HG03354 (cell line): ENCODE measurements at regions not wholly inside any gene's neighbourhood (a gene's known extent, or its start where the extent isn't known, plus 50 kb on each side); places are given as distances from the start of the nearest gene placed in this dataset.

Source experiments
- ATAC-seq: cut with Tn5 transposase; IDR thresholded peaks from one replicate; pipeline ENCODE4 v1.9.1; 2021; ENCODE audit warnings: mild to moderate bottlenecking; ENCODE audit not compliant: unreplicated experiment, poor library complexity, severe bottlenecking

DNA sequence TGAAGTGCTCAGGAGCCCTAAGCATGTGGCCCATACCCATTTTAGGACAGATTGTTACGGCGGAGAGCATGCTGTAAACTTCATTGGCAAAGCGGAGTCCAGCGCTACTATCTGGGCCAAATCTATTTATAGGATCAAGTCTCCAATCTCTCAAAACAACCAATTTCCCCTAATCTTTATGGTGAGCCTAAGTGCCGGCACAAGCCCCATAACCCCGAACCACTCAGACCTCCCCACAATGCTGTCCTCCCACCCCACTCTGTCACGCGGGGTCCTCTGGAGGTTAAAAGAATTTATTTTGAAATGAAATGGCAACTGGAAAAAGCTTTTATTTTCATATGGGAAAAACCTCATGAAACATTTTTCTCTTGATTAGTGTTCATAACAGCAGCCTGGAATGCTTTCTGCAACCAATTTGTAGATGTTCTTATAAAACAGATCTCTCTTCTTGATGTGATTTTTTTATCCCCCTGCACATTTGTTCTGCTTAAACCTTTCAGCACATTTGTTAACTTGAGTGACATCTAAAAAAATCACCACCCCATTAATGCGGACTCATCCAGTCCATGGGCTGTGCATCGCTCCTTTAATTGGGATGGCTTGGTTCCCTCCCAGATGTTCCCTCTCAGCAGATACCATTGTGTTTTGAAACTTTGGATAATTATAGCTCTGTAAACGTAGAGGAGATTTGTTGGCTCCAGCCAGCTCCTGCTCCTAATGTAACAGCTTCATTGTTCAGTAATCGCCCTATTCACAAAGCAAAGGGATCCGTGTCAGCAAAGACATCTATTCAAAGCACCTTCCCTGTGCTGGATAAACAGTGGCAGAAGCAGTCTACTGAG, 323.6 kb downstream of the CD83 start:
- ATAC-seq = no peak

DNA sequence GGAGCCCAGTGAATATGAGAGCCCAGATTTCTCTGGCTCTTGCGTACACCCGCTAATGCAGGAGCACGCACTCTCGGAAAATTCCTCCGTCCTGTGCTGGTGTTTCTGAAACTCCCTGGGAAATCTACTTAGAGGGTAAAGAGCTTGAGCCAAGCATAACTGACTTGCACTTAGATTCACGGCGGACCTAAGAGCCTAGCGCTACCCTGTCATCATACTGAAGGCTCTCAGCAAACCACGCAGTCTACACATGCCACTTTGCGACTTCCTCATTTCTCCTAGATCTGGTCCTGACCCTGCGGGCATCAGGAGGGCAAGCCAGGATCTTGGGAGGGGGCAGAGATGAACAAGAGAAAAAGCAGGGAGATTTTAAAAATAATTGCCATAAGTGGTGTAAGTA, 324.7 kb downstream of the CD83 start:
- no peak for ATAC-seq

DNA sequence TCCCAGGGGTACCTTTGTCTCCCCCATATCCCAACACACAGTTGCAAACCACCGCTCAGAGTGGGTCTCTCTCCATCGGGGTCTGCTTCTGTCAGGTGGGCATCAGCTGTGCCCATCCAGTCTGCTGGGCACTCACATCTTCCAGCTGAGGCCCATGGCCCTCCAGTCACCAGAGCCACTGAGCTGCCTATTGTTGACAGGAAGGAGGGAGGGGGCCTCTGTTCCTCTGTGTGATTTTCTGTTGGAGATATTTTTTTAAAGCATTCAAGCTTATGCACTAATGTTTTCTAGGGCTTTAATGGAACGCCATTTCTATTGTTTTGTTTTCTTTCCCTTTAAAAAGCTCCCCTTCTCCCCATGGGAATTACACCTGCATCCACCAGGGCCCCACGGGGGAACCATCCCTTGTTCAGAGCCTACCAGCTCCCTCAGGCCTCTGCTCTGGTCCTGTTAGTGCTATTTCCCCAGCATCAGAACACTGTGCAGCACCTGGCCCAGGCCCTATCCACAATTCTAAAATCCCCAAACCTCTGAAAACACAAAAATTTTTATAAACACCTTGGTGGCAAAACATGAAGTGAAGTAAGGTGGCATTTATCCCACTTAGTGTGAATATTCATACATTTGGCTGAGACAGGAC, 326.2 kb downstream of the CD83 start:
- ATAC-seq = no peak

DNA sequence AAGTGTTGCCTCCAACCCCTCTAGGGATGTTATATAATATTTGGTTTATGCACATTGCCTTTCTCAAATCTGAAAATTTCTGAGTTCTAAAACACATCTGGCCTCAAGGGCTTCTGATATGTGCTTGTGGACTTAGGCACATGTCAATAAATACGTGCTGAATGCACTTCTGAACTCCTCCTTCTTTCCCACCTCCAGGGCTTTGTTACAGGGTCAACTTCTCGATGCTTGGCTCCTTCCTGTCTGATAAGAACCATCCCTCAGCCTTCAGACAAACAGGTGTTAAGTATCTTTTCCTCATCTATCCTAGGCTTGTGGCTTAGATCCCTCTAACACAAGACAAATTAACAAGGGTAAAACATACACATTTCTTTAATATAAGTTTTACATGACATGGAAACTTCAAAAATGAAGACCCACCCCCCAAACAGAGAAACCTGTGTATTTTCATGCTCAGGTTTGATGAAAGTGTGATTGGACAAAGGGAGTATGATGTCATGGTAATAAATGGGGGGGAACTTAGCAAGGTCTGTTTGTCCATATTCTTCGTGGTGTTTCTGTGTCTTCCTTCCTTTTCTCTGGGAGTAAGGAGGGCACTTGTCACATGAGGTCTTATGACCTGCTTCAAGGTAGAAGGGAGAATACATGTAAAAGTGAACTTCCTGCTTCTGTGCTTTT, 326.9 kb downstream of the CD83 start:
- no peak for ATAC-seq

DNA sequence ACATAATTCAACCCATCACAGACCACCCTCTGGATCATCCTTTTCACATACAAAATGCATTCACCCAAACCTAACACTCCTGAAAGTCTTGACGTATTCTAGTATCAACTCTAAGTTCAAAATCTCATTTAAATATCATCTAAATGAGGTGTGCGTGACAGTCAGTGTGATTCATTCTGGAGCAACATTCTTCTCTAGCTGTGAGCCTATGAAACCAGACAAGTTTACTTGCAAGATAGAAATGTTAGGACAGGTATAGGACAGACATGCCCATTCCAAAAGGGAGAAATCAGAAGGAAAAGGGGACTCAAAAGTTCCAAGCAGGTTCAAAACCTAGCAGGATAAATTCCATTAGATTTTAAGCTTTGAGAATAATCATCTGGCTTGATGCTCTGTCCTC, 329.7 kb downstream of the CD83 start:
- ATAC-seq = no peak

DNA sequence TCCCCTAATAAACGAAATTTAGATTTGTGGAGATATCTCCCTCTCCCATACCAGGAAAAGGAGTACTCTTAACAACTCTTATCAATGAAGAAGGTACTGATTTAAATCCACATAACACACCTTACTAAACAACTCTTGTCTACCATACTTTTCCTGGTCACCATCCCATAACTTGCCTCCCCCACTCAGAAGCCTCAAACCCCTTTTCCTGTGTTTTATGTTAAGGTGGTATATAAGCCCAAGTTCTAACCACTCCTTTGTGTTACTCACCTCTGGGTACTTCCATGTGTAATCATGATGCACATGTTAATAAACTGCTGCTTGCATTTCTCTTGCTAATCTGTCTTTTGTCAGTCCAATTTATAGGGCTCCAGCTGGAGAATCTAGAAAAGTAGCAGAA, 330.7 kb downstream of the CD83 start:
- no peak for ATAC-seq

DNA sequence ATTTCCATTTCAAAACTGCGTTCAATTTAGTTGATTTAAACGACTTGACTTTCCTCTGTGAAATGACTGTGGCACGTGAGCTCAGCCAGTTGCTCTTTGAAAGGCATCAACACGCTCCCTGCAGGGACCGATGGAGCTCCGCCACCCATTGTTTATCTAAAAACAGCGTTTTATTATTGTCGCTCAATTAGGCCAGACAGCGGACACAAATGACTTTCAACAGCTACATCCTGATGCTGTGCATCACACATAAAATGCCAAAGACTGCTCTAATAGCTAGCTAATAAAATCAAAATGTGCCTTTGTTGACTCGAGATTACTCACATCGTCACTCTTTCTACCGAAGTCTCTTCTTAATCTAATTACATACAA, 332.5 kb downstream of the CD83 start:
- no peak for ATAC-seq

DNA sequence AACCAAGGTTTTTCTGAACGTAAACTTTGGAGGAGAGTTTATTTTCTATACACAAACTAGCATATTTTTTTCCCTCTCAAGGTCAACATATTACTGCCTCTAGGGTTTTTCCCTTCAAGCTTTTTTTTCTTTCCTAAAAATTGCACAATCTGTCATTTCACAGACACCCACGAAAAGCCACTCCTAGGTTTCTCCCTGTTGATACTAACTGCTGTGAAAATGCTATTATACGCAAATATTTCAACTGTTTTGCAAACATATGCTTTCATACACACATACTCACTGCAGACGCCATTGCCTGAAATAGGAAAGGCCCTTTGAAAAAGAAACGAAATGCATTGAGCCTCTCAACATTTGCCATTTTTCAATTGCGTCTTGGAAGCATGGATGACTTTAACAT, 333.0 kb downstream of the CD83 start:
- ATAC-seq = no peak

DNA sequence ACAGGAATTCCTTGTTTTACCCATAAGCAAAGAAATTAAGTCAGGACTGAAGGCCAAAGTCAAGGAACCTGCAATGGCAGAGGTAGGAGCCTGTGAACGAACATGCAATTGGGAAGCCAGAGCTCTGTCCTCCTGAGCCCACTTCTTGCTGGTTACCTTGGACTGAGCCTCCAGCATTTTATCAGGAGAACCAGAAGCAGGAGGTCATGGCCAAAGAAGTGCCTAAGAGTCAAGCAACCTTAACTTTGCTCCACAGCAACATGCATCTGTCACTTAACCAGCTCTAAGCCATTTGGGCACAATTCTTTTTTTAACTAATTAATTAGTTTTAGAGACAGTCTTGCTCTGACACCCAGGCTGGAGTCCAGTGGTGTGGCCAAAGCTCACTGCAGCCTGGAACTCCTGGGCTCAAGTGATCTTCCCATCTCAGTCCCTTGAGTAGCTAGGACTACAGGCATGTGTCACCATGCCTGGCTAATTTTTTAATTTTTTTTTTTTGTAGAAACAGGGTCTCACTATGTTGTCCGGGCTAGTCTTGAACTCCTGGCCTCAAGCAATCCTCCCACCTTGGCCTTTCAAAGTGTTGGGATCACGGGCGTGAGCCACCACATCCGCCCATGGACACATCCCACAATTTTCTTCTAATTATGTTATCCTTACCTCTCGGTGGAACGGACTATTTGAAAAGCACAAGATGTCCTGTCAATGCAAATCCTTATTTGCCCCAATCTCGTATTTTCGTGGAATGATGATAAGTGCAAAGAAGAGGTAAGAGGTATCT, 334.2 kb downstream of the CD83 start:
- ATAC-seq = no peak

DNA sequence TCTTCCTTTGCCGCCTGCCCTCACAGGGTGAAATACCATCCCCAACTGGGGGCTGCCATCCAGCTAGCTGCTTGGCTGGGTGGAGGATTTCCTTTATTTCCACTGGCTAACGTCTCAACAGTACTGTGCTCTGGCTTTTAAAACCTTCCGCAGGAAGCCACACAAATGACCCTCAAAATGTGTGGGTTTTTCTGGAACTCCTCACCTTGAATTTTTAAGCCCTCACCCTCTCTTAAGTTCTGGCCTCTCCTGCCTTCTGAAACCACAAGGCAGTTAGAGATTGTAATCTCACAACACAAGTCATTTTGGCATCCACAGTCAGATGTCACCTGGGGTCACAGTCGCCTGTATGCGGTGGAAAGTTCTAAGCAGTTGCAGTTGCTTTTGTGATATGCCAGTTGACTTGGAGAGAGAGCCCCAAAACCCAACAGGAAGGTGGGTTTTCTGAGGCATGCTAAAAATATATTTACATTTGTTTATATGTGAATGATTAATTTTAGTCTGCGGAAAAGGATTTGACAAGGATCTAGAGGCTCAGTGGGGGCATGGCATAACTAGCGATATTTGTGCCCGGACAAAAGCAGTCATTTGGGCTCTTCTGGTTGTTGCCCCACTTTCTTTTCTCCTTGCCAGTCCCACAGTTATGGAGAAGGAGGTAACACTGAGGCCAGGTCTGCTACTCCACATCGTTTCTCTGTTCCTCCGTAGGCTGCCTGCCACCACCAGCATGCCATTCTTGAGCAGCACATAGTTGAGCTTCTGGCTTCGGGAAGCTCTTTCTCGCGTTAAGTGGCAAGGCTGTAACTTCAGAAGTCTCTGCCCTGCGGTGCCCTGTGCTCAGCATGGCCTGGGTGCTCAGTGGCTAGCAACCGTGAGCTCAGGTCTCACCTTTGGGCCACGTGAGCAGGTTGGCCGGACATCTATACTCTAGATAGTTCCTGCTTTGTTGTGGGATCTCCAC, 335.3 kb downstream of the CD83 start:
- ATAC-seq = peak; percentile 91

DNA sequence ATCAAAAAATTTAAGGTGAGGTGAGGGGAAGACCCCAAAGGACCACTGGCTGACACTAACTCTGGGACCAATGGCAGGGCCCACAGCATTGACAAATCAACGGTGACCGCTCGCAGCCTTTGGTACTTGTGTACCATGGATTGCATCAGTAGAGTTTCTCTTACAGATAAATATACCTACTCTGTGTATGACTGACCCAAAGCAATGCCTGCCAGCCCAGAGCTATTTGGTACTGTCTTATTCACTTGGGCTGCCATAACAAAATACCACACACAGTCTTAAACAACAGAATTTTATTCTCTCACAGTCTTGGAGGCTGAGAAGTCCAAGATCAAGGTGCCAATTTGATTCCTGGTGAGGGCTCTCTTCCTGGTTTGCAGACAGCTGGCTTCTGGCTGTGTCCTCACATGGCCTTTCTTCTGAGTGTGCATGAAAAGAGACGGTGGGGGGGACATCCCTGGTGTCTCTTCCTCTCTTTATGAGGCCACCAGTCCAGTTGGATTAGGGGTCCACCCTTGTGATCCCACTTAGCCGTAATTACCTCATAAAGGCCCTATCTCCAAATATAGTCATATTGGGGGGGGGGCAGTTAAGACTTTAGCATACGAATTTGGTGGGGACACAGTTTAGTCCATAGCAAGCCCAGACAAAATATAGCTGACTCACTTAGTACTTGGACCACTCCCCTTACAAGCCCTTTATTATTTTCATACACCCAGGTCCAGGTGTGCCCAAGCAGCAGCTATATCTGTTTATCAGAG, 336.3 kb downstream of the CD83 start:
- no peak for ATAC-seq

DNA sequence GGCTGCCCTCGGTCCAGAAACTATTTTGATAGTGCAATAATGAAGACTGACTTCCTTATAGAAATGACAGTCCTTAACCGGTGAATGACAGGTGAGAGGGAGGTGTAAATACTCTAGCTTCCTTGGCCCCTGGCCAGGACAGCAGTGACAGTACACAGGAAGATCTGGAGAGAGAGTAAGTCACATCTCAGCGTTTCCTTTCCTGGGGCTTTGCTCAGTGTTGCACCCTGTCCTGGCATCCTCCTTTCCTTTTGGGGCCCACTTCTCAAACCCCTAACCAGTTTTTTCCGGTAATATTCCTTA, 336.9 kb downstream of the CD83 start:
- no peak for ATAC-seq

DNA sequence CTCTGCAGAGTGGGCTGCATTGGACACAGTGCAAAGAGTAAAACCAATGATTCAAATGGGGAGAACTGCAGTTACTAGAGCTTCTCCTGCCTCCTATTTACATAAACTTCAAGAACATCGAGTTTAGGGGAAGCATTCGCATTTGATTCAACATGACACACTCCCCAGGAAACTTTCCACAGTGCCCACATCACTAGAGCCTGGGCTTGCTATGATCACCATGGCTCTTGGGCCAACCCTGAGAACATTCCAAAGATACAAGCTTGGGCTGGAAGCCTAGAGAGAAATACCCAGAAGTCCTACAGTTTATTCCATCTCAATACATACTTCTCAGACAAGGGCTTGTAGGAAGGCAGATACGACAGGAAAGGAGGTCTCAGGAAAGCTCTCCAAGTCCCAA, 337.9 kb downstream of the CD83 start:
- ATAC-seq = no peak

DNA sequence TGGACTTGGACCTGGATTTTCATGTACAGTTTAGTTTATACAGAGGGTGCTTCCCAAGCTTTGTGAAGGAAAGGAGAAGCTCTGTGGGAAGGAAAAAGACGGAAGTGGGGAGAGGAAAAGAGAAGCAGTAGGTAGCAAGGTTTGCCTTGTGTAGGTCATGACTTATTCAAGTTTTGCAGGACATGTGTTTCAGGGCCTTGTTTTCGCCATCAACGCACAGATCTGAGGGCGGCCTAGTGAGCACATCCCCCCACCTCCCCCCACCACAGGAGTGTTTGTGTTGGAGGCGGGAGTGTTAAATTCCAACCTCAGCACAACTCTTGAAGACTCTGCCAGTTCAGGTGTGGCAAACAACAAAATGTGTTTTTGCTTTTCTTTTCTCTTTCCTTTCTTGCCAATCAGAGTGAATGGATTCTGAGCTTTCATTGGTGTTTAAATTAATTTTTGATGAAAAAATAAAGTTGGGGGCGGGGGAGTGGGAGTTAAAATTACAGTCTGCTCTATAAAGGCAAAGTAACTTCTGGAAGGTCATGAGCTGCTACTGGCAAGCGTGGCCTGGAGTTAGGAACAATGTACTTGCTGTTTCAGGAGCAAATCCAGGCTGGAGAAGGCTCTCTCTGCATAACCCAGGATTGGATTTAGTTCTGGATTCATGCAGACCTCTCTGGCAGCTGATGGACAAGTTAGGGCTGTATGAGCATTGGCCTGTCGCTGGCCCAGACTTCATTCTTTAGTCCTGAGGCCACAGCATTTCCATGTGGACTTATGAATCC, 338.5 kb downstream of the CD83 start:
- ATAC-seq = no peak

DNA sequence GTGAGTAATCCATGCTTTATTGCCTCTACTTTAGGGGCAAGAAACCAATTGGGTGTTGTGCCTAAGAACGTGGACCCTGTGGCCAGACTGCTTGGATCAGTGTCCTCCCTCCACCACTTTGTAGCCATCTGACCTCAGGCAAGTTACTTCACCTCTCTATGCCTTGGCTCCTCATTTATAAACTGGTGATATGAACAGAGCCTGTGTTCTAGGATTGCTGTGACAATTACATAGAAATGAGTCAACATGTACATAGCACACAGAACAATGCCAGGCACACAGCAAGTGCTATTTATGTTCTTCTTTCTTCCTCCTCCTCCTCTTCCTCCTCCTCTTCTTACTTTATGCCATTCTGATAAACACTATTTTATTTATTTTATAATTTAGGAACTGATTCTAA, 339.4 kb downstream of the CD83 start:
- no peak for ATAC-seq

DNA sequence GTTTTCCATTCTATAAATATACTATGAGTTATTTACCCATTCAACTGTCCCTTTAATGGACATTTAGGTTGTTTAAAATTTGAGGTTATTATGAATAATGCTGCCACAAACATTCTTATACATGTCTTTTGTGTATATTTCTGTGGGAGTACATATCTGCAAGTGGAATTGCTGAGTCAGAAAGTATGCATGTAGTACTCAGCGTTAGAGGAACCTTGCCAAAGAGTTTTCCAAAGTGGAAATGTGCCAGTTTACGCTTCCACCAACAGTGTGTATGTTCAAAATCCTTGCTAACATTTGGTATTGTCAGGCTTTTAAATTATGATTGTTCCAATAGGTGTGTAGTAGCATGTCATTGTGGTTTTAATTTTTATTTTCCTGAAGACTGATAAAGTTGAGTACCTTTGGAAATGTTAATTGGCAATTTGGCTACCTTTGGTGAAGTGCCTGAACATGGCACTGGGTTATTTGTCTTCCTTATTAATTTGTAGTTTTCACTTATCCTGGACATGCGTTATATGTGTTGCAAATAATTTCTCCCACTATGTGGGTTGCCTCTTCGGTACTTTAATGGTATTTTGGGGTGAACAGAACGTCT, 341.2 kb downstream of the CD83 start:
- no peak for ATAC-seq

DNA sequence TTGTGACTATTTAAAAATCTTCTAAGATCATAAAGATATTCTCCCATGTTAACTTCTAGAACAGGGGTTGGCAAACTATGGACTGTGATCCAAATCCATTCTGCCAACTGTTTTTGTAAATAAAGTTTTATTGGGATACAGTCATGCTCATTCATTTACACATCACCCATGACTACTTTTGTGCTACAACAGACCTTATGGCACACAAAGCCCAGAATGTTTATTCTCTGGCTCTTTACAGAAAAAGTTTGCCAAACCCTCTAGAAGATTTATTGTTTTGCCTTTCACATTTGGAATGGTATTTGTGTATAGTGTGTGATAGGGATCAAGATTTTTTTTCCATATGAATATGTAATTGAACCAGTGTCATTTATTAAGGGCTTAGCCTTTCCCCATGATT, 341.7 kb downstream of the CD83 start:
- ATAC-seq = no peak

DNA sequence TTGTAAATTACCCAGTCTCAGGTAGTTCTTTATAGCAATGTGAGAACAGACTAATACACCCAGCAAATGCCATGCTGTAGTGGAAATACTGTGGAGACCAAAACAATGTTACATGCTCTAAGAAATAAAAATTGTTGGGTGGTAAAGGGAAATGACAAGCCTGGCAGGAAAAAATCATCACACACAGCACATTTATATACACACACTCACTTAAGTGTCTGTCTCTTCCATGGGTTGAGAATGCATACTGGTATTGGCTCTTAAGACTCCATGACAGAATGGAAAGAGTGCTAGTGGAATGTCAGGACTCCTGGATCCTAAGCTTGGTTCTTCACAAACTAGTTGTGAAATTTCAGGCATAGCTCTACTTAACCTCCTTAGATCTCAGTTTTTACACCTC, 343.0 kb downstream of the CD83 start:
- no peak for ATAC-seq
